ENCODE measurements at regions not wholly inside any gene's neighbourhood (a gene's known extent, or its start where the extent isn't known, plus 50 kb on each side); places are given as distances from the start of the nearest gene placed in this dataset.

DNA sequence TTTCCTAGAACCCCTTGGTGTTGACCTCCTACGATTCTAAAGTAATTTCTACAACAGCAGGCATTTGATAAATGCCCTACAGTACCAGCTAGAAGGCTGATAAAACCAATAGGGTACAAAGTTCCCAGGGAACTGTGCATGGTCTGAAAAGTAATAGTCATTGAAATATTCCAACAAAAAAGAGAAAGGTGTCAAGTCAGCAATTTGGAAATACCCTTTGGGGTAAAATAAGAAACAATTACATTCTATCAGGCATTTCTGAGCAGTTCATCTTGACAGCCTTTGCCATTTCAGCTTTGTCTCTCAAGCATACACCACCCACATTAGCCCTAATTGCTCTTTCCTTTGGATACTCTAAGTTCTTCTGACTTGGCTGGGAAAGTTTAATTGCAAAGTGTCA is 542.9 kb upstream of the DDX18 start:
- Mint-ChIP-seq H3K27ac (ENCODE audit: unreplicated experiment) (no peak overlapping the region), H3K27me3 (ENCODE audit: unreplicated experiment) (no peaks in the 10 kb centered on the region), H3K36me3 (ENCODE audit: insufficient read depth, unreplicated experiment) (no peaks in the 10 kb centered on the region), H3K4me3 (ENCODE audit: low read depth, unreplicated experiment) (no peak overlapping the region), H3K4me1 (ENCODE audit: low read depth, unreplicated experiment) (no peaks in the 10 kb centered on the region), H3K9me3 (ENCODE audit: low read depth, unreplicated experiment) (peaks cover 3% of the 10 kb centered on the region)
- TF ChIP-seq, protein P1, sequence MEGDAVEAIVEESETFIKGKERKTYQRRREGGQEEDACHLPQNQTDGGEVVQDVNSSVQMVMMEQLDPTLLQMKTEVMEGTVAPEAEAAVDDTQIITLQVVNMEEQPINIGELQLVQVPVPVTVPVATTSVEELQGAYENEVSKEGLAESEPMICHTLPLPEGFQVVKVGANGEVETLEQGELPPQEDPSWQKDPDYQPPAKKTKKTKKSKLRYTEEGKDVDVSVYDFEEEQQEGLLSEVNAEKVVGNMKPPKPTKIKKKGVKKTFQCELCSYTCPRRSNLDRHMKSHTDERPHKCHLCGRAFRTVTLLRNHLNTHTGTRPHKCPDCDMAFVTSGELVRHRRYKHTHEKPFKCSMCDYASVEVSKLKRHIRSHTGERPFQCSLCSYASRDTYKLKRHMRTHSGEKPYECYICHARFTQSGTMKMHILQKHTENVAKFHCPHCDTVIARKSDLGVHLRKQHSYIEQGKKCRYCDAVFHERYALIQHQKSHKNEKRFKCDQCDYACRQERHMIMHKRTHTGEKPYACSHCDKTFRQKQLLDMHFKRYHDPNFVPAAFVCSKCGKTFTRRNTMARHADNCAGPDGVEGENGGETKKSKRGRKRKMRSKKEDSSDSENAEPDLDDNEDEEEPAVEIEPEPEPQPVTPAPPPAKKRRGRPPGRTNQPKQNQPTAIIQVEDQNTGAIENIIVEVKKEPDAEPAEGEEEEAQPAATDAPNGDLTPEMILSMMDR (IDR thresholded peaks at IDR 0.05; ENCODE audit: unreplicated experiment) = no peak
- no TSS peak for BruUV-seq (replicated peaks)
- intact Hi-C loops (cut with micrococcal nuclease; ENCODE audit: unreplicated experiment) = no loop called here
- CTCF ChIA-PET = interaction anchor here (0.7 kb wide), 1 partner anchor 284 kb away, joined by 3 read pairs; no protein-coding TSS in a partner anchor
- no peak for DNase-seq

DNA sequence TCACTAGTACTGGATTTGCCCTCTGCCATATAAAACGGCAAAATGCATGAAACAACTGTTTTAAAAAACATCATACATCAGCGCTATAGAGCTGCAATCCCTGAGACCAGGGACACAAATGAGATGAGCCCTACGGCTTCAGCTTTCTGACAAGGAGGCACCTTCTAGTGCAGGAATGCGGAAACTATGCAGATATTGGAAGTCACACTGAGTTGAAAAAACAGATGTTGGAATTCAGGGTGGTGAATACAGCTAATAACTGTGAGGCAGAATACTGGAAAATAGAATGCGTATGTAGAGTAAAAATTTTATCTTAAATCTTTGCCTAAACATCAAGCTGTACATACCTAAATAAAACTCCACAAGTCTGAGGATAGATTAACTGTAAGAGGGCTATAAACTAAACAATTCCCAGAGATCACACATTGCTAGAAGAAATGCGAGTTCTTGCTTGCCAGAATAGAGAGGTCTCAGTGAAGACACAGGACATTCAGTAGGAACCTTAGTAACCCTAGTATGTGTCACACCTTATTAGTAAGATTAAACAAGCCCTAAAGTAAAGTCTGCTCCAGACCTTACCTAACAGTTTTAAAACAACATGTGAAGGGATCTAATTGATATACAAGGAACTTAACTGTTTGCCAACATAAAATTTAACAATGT is 541.4 kb upstream of the DDX18 start:
- Mint-ChIP-seq H3K27ac (ENCODE audit: unreplicated experiment) (no peak overlapping the region), H3K4me3 (ENCODE audit: low read depth, unreplicated experiment) (no peak overlapping the region), H3K4me1 (ENCODE audit: low read depth, unreplicated experiment) (no peaks in the 10 kb centered on the region), H3K9me3 (ENCODE audit: low read depth, unreplicated experiment) (peaks cover 3% of the 10 kb centered on the region), H3K36me3 (ENCODE audit: insufficient read depth, unreplicated experiment) (no peaks in the 10 kb centered on the region), H3K27me3 (ENCODE audit: unreplicated experiment) (no peaks in the 10 kb centered on the region)
- intact Hi-C loops (cut with micrococcal nuclease; ENCODE audit: unreplicated experiment) = no loop called here
- DNase-seq = no peak
- CTCF ChIA-PET = no interaction called here
- BruUV-seq (replicated peaks) = no TSS peak
- TF ChIP-seq, protein P1 (IDR thresholded peaks at IDR 0.05; ENCODE audit: unreplicated experiment) = no peak

DNA sequence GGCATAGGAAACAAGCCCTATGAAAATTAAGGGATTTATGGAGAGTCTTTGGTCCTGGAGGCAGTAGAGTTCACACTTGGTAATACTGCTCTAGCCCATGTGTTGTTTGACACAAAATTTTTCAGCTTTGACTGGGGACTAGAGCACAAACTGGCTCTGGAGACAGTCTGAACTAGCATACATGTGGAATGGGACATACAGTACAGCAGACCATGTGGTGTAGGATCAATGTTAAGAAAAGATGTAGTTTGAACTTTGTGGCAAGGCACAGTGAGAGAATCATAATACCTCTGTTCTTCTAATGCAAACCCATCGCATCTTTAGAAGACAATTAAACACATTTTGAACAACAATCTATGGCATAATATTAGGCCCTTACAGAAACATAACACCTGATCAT is 521.5 kb upstream of the DDX18 start:
- H3K4me1 Mint-ChIP-seq (ENCODE audit: low read depth, unreplicated experiment) = peaks cover 5% of the 10 kb centered on the region
- BruUV-seq (replicated peaks) = no TSS peak
- H3K36me3 Mint-ChIP-seq (ENCODE audit: insufficient read depth, unreplicated experiment) = no peaks in the 10 kb centered on the region
- H3K4me3 Mint-ChIP-seq (ENCODE audit: low read depth, unreplicated experiment) = no peak overlapping the region
- intact Hi-C loops (cut with micrococcal nuclease; ENCODE audit: unreplicated experiment) = no loop called here
- no peak for DNase-seq
- H3K9me3 Mint-ChIP-seq (ENCODE audit: low read depth, unreplicated experiment) = no peaks in the 10 kb centered on the region
- H3K27me3 Mint-ChIP-seq (ENCODE audit: unreplicated experiment) = no peaks in the 10 kb centered on the region
- CTCF ChIA-PET = no interaction called here
- TF ChIP-seq, protein P1 (IDR thresholded peaks at IDR 0.05; ENCODE audit: unreplicated experiment) = no peak
- no peak overlapping the region for H3K27ac Mint-ChIP-seq (ENCODE audit: unreplicated experiment)

DNA sequence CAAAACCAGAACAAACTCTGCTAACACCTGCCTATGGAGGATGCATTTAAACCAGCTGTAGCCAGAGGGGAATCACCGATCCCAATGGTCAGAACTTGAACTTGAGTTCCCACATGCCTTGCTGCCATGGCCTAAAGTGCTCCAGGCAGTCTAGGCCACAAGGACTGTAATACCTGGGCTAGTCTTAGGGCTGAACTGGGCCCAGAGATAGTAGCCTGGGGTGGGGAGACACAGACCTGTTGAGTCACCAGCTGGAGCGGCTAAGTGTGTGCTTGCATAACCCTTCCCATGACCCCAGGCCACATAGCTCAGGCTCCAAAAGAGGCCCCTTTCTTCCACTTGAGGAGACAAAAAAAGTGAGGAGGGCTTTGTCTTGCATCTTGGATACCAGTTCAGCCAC is 515.0 kb upstream of the DDX18 start:
- H3K4me3 Mint-ChIP-seq (ENCODE audit: low read depth, unreplicated experiment) = no peak overlapping the region
- intact Hi-C loops (cut with micrococcal nuclease; ENCODE audit: unreplicated experiment) = no loop called here
- DNase-seq = no peak
- no peaks in the 10 kb centered on the region for H3K4me1 Mint-ChIP-seq (ENCODE audit: low read depth, unreplicated experiment)
- CTCF ChIA-PET = no interaction called here
- H3K27me3 Mint-ChIP-seq (ENCODE audit: unreplicated experiment) = no peaks in the 10 kb centered on the region
- TF ChIP-seq, protein P1 (IDR thresholded peaks at IDR 0.05; ENCODE audit: unreplicated experiment) = no peak
- no peaks in the 10 kb centered on the region for H3K9me3 Mint-ChIP-seq (ENCODE audit: low read depth, unreplicated experiment)
- no peak overlapping the region for H3K27ac Mint-ChIP-seq (ENCODE audit: unreplicated experiment)
- H3K36me3 Mint-ChIP-seq (ENCODE audit: insufficient read depth, unreplicated experiment) = no peaks in the 10 kb centered on the region
- no TSS peak for BruUV-seq (replicated peaks)

Measured in Calu3 (cell line).